ENCODE measurements at regions not wholly inside any gene's neighbourhood (a gene's known extent, or its start where the extent isn't known, plus 50 kb on each side); places are given as distances from the start of the nearest gene placed in this dataset.

DNA sequence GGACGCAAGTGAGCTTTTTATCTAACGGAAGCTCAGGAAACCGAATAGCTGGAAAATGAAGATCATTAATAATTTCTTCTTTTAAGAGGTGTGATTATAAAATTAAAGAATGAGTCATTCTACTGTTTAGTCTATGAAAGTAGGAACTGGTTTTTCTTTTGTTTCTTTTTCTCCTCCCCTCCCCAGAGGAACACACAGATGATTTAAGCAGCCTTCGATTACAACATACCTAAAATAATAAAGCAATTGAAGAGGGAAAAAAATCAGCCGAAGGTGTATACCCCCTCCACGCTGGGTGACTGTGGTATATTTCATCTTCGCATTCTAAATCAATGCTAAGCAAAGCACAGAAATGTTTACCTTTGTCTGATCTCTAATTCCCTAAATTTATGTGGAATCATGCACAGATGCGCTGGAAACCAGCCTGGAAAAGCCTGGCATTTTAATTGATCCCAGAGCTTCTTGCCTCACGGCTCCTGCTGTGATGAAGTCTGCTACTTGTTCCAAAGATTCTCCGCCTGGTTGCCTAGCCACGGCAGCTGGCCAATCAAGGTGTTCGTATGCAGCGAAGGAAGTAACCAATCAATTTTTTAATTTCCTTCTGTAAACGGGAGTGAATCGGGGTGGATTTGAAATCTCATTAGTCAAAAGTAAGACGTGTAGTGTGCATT lies 133.9 kb downstream of the FANCF start:
- DNase-seq (ENCODE audit: low spot score), result peak; percentile 15

DNA sequence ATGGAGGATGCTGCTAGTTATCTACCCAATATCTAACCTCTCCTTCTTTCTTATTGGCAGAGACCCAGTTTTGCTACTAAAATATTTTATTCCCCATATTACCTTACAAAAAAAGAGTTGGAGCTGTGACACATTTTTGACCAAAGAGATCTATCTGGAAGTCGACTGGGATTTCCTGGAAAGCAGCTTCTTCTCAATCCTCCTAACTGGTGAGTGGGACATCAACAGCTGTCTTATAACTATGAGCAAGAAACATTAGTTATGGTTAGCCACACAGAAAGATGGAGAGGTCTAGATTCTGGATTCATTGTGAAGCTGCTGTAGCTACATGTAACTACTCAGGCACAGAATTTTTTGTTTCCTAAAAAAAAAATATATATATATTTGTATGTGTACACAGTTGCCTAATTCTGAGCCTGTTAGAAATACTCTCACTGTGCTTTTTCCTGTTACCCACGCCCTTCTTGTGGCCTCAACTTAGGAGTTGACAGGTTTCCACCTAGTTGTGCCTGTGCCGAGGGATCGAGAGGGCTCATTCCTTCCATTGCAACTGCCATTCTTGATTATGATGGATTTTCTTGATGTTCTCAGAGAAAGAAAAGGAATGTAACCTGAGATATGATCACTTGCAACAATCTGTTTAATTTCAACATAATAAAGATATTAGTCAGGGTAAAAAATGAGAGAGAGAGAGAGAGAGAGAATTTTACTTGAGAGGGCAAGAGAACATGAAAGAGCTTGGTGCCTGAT lies 142.0 kb downstream of the SLC17A6 start:
- DNase-seq (ENCODE audit: low spot score), result no peak

DNA sequence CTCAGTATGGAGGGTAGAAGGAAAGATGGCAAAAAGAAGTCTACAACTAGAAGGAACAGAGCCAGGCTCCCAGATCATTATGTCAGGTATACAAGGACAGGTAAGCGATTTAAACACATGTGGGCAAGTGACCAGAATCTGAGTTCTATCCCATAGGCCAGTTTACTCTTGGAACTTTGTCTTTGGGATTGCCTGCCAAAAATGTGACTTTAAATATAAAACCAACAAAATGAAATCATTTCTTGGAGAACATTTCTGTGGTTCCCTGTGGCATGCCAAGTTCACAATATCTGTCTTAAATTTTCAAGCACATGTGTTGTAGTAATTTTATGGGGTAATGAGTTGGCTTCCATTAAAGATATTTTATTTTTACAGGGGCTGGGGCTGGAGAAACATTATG lies 141.0 kb downstream of the SLC17A6 start:
- no peak for DNase-seq (ENCODE audit: low spot score)

DNA sequence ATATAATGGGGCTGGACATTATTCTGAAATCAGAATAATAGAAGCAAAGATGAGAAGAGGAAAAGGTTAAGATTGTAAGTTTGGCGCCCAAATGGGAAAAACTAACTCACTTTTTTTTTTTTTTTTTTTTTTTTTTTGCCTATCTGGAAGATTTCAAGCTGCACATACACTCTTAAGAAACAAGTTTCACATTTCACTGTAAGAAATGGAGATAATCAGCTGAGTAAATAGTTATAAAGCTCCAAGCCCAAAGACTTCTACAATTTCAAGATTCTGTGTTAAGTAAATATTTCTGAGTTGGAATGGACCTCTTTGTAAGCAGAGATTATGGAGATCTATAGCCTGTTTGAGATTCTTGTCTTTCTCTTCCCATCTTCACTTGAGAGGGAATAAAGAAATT lies 140.0 kb downstream of the SLC17A6 start:
- DNase-seq (ENCODE audit: low spot score), result no peak

DNA sequence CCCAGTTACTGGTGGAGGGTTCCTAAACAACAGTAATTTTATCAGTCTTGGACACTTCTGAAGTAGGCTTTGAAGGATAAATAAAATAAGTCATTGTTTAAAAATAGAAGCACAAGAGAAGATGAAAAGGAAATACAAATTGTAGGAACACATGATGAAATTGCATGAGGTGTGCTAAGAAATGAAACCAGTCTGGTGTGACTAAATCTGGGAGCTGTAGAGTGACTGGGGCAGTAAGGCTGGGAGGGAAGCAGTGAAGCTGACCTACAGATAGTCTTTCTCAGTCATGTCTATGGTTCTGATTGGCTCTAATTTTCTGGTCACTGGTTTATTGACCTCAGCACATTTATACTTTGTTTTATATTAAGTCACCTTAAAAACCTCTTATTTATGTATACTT lies 139.1 kb downstream of the SLC17A6 start:
- DNase-seq (ENCODE audit: low spot score), result peak; percentile 43

DNA sequence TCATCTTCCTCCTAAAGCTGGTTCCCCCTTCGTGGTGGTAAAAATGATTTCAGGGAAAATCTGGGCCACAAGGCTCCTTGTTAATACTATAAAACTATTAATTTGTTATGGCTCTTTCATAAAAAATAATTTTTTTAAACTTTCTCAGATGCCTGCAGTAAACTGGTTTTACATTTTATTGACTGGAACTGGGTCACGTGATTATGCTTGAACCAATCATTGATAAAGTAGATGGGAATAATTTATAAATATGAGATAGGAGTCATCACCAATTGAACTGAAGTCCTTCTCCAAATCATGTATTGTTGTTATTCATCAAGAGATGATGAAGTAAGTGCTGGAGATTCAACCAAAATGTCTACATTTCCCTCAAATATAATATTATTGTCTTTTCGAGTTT lies 138.4 kb downstream of the SLC17A6 start:
- no peak for DNase-seq (ENCODE audit: low spot score)

DNA sequence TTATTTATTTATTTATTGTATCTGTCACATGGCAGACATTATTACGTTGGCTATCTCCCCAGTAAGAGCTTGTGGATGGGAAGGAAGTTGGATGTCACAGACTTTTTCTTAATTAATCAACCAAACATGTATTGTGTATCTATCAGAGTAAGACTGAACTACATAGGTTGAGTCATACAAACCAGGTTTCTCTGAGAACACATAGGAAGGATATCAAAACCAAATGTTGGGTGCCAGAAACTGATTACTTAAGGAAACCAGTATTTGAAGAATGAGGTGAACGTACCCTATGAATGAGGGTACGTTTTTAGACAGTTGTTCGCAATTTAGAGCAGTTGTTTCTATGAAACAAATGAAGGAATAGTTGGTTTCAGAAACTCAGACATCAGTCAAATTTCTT lies 136.4 kb downstream of the SLC17A6 start:
- DNase-seq (ENCODE audit: low spot score), result no peak

DNA sequence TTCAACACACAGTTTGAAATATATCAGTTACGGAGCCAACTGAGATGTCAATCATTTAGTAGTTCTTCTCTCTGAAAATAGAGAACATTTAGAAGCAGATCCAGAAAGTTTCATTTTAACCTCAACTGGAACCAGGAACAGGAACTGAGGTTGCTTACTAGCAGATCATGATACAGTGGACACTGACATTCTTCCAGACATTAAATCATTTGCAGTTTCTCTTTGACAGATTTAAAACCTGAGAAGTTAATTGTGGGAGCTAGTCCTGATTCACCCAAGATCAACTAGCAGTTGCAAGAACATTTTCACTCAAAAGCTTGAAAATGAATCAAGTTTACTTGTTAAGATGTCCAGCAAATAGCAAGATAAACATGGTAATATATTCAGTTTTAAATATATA lies 135.4 kb downstream of the SLC17A6 start:
- no peak for DNase-seq (ENCODE audit: low spot score)

DNA sequence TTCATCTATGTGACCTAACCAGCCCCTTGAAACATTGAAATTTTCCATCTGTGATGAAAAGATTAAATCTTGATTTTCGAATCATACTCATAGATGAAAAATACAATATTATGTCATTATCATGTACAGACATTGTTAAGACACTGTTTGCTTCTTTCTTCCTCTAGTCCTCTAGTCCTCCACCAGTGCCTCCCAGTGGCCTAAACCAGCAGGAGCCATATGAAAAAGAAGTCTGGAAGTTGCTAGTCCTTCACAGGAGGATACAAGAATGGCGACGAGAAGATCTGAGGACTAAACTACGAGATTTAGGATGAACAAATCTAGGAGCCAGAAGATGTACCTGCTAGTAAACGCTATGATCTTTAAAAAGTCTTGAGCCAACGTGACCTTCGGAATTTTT lies 134.1 kb downstream of the SLC17A6 start:
- no peak for DNase-seq (ENCODE audit: low spot score)

DNA sequence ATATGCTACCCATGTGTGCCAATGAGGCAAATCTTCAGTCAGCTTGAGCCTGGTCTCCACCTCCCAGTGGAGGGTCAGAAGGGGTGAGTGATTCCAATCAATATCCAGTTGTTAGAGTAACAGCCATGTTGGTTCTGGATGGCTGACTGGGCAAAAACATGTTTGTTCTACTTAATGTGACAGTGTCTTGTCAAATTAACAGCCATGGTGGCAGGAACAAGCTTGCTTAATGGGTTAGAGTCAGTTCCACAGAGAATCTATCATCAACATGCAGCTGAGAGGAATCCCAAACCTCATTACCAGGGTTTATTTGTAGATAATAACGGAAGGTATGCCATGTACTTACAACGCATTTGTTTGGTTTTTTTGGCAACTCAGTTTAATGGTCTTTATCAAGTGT lies 133.2 kb downstream of the SLC17A6 start:
- no peak for DNase-seq (ENCODE audit: low spot score)

DNA sequence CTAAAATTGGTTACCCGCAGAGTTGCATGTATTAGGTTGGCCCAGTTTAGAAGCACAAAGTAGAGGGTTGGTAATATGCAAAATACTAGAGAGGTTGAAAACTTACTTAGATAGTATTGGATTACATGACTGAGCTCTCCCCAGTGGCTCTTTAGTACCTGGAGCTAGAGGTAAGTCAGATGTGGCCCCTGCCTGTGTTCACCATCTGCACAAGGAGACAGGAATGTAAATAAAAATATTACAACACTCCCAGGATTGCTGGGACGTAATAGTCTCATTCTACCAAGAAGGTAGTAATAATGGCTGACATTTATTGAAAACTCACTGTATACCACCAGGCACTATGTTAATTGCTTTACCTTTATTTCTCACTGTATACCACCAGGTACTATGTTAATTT lies 129.6 kb downstream of the SLC17A6 start:
- no peak for DNase-seq (ENCODE audit: low spot score)

DNA sequence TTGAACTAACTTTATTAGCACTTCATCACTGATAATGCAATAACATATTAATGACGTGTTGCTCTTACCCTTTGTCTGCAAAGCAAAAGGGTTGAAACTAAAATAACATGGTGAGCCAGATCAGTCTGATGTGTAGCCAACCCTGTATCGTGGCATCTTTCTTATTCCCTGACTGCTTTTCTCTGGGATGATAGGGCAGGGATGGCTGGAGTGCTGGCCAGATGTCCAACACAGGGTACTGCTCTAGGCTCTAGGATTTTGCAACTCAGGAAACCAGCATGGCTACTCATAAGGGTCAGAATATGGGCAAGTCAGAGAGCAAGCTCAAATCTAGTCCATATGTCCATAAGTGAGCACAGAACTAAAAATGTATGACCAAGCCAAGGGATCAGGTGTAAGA lies 129.1 kb downstream of the SLC17A6 start:
- DNase-seq (ENCODE audit: low spot score), result no peak

DNA sequence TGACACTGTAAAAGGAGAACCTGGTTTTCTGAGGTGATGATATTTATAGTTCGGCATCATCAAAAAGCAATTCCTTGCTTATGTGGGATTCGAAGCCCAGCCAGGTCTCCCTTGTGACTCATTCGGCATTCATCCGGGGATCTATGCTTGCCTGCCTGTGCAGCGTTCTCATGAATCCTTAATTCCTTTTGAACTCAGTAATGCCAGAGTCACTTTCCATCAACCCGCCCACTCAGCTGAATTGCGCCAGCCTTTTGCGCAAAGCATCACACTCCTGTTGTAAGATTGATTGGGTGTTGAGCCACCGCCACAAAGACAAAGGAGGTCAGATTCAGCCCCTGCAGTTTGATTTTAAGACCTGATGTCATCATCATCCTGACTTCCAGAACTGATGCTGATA lies 128.6 kb downstream of the SLC17A6 start:
- peak; percentile 87 for DNase-seq (ENCODE audit: low spot score)

DNA sequence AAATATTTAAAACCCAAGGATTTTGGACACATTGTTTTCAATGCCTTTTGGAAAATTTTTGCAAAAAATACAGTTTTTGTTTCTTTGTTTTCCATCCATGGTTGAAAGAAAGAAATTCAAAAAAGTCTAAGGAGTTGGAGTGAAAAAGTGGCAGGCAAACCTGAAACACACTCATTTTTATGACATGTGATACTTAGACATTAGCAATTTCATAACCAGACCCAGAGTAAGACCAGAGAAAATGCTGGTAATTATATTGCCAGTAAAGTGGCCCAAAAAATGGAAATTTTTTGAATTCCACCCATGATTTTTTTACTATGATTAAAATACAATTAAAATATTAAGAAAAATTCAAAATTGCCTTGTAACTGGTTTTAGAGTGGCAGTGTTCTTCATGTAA lies 128.2 kb downstream of the SLC17A6 start:
- no peak for DNase-seq (ENCODE audit: low spot score)

DNA sequence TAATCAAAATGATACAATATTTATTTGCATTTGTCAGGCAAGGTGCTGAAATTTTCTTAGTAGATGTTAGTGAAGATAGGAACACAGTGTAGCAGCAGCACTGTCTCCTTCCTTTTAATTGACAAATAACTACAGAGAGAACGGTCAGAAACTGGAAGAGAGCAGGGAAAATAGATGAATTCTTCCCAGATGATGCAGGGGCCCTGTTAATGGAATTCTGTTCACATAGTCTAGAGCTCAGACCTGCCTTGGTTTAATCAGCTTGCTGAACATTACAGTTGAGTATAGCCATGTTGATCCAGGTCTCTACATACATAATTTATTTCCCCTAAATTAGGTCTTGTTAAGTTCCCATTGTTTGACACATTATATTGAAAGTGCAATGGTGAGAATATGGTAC lies 127.4 kb downstream of the SLC17A6 start:
- no peak for DNase-seq (ENCODE audit: low spot score)

DNA sequence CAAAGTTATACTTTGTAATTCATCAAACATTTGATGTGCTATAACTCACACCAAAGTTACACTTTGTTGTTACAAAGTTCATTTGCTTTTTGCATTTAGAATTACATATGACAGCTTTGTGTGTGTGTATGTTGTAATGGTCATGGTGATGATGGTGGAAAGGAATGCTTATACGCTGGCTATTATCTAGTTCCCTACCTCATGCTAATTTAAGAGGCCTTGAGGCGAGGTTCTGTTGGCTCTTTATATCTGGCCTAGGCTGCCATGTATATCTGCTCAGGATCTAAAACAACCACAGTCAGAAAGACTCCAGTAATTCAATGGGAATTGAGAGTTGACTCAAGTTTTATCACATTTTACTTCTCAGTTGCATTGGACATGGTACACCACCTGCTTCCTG lies 123.4 kb downstream of the SLC17A6 start:
- no peak for DNase-seq (ENCODE audit: low spot score)

DNA sequence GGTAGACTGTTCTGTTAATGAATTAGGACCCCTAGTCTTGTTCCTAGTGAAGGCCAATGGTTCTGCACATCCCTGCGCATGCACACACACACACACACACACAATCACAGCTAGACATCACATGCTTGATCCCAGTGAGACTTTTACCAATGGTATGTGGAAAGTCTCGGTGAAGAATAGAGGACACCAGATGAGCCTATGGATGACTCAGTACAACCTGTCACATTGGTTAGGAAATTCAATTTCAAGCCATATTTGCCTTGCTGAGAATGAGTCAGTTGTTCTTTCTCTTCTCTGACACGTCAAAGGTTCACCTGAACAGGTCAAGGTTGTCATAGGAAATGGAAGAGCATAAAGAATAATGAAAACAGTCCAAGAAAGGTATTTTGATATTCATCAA lies 122.0 kb downstream of the SLC17A6 start:
- DNase-seq (ENCODE audit: low spot score), result no peak

DNA sequence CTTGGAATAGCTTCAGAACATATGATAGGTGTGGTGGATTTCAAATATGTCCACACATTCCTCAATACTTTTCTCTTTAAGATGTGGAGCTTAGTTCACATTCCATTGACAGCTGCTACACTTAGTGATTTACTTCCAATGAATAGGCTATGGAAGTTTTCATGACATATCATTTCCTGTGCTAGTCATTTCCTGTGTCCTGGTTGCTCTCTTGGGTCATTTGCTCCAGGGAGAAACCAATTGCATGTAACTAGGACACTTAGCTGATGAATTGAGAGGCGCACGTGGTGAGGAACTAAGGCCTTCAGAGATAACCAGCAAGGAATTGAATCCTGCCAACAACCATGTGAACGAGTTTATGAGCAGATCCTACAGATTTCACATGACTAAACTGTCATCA lies 120.9 kb downstream of the SLC17A6 start:
- peak; percentile 86 for DNase-seq (ENCODE audit: low spot score)

DNA sequence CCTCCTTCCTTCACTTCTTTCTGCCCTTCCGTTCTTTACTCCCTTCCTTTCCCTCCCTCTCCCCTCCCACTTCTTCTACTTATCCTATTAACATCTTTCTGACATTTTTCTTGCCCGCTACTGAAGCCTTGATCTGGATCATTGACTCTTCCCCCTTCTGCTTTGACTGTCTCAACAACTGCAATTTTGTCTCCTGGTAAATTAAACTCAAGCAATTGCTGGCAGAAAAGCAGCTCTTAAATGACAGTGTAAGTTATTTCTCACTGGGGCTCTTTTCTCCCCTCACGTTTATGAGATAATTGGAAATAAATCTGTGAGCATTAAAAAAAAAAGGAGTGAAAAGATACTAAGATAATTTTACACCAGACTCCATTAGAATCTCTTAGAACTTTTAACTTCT lies 120.0 kb downstream of the SLC17A6 start:
- DNase-seq (ENCODE audit: low spot score), result no peak

DNA sequence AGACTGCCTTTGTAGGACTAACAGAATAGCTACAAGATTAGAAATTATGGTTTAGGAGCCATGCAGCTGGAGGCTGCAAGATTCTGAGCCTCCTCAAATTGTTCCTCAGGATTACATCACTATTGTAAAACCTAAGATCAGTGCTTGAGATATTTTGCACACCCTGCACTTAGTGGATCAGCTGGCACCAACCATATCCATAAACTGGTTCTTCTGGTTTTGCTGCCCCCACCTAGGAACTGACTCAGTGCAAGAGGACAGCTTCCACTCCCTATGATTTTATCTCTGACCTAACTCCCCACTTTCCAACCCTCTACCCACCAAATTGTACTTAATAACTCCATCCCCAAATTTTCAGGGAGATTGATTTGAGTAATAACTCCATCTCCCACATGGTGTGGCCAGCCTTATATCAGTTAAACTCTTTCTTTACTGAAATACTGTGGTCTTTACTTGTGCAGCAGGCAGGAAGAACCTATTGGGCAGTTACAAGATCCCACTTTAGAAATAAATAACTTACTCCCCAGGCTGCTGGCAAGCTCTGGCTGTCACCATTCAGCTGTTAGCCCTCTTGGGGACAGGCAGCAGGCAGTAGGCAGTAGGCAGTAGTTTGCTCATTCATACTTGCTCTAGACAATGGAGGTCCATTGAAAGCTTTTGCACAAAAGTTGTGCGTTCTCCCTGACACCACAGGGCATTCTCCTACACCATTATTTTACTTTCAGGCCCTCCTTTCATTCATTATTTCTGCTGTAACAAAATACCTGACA lies 119.0 kb downstream of the SLC17A6 start:
- DNase-seq (ENCODE audit: low spot score), result peak; percentile 49

DNA sequence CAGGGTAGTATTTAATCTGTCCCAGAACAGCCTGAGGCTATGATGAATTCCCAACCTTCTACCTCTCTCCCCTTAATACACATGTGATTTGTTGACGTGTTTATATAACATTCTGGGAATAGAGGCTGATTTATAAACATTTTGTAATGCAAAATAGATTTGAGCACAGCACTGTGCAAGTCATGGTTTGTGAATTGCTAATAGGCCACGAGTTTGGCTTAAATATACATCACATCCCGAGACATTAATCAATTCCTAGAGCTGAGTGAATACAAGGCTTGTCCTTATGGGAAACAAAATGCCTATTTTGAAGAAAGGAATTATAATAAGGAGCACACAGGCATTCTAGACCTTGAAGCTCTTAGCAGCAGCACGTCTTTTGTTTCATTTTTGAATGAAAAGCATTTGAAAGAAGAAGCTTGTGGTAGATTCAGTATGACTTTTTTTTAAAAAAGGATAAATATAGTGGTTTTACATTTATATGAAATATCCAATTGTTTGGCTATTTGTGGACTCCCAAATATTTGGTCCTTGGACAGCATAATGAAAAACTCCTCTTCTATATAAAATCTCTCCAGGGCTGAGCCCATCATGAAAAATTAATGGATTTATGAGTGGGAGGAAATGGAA lies 116.4 kb downstream of the SLC17A6 start:
- no peak for DNase-seq (ENCODE audit: low spot score)

DNA sequence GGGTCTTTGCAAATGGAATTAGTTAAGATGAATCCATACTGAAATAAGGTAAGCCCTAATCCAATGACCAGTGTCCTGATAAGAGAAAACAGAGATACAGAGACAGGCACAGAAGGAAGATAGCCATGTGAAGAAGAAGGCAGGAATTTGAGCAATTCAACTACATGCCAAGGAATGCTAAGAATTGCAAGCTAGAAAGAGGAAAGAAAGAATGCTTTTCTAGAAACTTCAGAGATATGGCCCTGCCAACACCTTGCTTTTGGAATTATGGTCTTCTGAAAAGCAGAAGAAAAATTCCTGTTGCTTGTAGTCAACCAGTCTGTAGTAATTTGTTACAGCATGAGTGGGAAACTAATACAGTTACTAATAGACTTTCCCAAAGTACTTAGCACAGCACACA lies 111.3 kb downstream of the SLC17A6 start:
- peak; percentile 39 for DNase-seq (ENCODE audit: low spot score)

DNA sequence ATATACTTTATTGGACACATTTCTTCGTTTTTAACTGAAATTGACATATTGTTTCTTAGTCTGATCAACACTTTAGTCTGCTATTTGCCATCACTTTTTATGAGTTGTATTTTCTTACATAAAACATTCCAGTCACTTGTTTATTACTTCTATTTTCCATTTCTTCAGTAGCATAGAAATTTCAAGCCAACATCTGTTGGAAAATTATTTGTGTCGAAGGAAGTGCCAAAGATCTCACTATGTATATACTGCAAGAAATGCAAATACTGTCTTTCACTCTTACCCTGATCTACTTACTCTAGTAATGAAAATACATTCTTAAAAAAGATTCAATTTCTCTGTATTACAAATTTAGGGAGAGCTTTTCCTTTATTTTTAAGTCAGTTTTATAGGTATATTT lies 105.9 kb downstream of the SLC17A6 start:
- DNase-seq (ENCODE audit: low spot score), result no peak

Measured in kidney tubule cell (primary cell).